ENCODE measurements at regions not wholly inside any gene's neighbourhood (a gene's known extent, or its start where the extent isn't known, plus 50 kb on each side); places are given as distances from the start of the nearest gene placed in this dataset.

DNA sequence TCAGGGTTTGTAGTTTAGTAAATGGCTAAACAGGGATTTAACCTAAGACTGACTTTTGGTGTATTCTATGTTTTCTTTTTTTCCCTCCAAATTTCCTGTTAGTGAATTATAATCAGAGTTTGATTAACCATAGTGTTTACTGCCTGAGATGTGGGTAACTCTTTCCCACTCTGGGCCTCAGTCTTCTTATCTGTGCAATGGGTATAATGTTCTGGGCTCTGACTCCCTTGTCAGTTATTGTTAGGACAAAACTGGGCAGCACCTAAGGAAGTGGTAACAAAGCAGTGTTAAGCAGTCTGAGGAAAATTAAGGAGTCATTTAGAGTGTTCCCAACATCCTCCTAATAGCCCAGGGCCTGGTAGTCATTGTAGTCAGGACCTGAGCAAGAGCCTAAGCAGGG lies 206.4 kb upstream of the N4BP1 start:
- no peak for DNase-seq
- intact Hi-C loops (cut with DNase I): no loop called here

DNA sequence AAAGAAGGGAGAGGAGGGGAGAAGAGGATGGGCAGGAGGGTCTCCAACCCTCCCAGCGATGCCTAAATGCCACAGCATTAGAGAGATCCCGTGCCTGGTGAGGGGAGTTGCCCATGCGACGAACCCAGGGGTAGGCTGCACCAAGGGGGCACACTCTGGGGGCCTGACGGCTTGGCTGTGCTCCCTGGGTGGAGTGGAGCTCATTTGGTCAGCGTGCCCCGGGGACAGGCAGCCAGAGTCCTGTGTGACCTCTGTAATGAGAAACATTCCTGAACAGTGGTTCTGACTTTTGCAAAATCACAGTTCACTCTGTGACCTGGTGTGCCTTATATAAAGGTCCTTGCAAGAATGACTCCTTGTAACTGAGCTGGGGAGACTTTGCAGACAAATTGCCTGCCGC lies 205.0 kb upstream of the N4BP1 start:
- peaks cover 0 to 10% (median 0%) of the 10 kb centered on the region in 12 donors for H3K4me1 ChIP-seq
- H3K4me3 ChIP-seq: no peak overlapping the region
- intact Hi-C loops (cut with DNase I): no loop called here
- peaks cover 17 to 37% (median 25%) of the 10 kb centered on the region in 9 donors for H3K27me3 ChIP-seq
- 63 to 77% (median 67%) methylated on average over 6 to 8 of the region's 8 CpGs for WGBS, 4 donors
- TF ChIP-seq, protein P1, sequence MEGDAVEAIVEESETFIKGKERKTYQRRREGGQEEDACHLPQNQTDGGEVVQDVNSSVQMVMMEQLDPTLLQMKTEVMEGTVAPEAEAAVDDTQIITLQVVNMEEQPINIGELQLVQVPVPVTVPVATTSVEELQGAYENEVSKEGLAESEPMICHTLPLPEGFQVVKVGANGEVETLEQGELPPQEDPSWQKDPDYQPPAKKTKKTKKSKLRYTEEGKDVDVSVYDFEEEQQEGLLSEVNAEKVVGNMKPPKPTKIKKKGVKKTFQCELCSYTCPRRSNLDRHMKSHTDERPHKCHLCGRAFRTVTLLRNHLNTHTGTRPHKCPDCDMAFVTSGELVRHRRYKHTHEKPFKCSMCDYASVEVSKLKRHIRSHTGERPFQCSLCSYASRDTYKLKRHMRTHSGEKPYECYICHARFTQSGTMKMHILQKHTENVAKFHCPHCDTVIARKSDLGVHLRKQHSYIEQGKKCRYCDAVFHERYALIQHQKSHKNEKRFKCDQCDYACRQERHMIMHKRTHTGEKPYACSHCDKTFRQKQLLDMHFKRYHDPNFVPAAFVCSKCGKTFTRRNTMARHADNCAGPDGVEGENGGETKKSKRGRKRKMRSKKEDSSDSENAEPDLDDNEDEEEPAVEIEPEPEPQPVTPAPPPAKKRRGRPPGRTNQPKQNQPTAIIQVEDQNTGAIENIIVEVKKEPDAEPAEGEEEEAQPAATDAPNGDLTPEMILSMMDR (IDR thresholded peaks at IDR 0.05): no peak
- TF ChIP-seq POLR2A (IDR thresholded peaks at IDR 0.05): no peak
- no peak for ATAC-seq
- H3K36me3 ChIP-seq: no peaks in the 10 kb centered on the region
- DNase-seq: no peak
- H3K27ac ChIP-seq: no peak overlapping the region
- no peaks in the 10 kb centered on the region for H3K9me3 ChIP-seq

More for the DNA sequence above, 206.4 kb upstream of the N4BP1 start:
- H3K36me3 ChIP-seq: no peaks in the 10 kb centered on the region
- H3K27me3 ChIP-seq: peaks cover 4 to 23% (median 11%) of the 10 kb centered on the region in 9 donors
- no peak for TF ChIP-seq POLR2A (IDR thresholded peaks at IDR 0.05)
- TF ChIP-seq, protein P1 (IDR thresholded peaks at IDR 0.05): no peak
- no peak for ATAC-seq
- no peaks in the 10 kb centered on the region for H3K9me3 ChIP-seq
- no peak overlapping the region for H3K4me3 ChIP-seq
- H3K4me1 ChIP-seq: no peaks in the 10 kb centered on the region
- H3K27ac ChIP-seq: no peak overlapping the region

DNA sequence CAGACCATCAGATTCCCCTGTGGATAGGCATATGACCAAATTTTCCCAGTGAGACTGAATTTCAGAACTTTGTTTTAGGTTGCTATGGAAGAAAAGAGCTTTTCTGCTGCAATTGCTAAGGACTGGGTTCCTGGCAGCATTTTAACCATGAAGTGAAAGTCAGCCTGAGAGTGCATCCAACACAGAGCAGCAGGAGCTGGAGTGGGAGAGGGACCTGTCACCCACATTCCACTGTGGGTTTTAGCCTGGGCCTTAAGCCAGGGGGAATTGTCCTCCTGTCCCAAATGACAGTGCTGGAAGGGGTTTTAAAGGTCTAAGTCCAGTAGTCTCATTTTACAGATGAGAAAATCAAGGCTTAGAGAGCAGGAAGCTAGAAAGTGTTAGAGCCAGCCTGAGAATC lies 203.5 kb upstream of the N4BP1 start:
- H3K4me3 ChIP-seq: no peak overlapping the region
- ATAC-seq (no peak), DNase-seq (no peak)
- peaks cover 17 to 52% (median 32%) of the 10 kb centered on the region in 9 donors for H3K27me3 ChIP-seq
- H3K9me3 ChIP-seq: no peaks in the 10 kb centered on the region
- intact Hi-C loops (cut with DNase I): no loop called here
- H3K27ac ChIP-seq: no peak overlapping the region
- peaks cover 0 to 10% (median 0%) of the 10 kb centered on the region in 12 donors for H3K4me1 ChIP-seq
- no peaks in the 10 kb centered on the region for H3K36me3 ChIP-seq
- TF ChIP-seq, protein P1 (IDR thresholded peaks at IDR 0.05): no peak
- TF ChIP-seq POLR2A (IDR thresholded peaks at IDR 0.05): no peak

DNA sequence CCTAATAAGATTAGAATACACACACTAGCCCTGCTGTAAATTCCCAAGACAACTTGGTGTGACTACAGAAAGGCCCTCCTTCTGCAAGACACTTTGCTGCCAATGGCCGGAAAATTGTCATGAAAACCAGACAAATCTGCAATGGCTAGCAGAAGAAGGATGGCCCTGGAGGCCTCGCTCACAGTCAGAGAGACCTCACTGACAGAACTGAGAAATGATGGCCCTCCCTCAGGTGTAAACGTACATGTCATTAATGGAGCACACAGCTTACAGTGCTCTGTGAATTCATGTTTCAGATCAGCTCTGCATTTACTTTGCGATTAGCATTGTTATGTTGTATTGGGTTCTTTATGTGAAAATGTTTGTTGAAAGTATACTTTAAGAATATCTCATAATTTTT lies 202.9 kb upstream of the N4BP1 start:
- peaks cover 17 to 55% (median 39%) of the 10 kb centered on the region in 9 donors for H3K27me3 ChIP-seq

More for the DNA sequence above, 202.9 kb upstream of the N4BP1 start:
- no peak for TF ChIP-seq POLR2A (IDR thresholded peaks at IDR 0.05)
- TF ChIP-seq, protein P1 (IDR thresholded peaks at IDR 0.05): no peak
- Histone ChIP-seq H3K36me3 (no peaks in the 10 kb centered on the region), H3K4me3 (no peak overlapping the region), H3K27ac (no peak overlapping the region), H3K9me3 (no peaks in the 10 kb centered on the region), H3K4me1 (peaks cover 0 to 10% (median 0%) of the 10 kb centered on the region in 12 donors)
- ATAC-seq (no peak), DNase-seq (no peak)
- WGBS, 4 donors: 85 to 90% (median 87%) methylated on average over 4 of the region's 4 CpGs
- intact Hi-C loops (cut with DNase I): no loop called here
